Coronary artery (tissue), 2 donors: ENCODE measurements at regions not wholly inside any gene's neighbourhood (a gene's known extent, or its start where the extent isn't known, plus 50 kb on each side); places are given as distances from the start of the nearest gene placed in this dataset.
"Not testable (repeated sequence)": the region's sequence is repeated elsewhere in the genome, so short reads cannot be mapped to it uniquely, and the experiment has no call there.

ENCODE experiments used
- DNase-seq: peaks from one replicate; pipeline ENCODE4 v3.0.0-alpha.2; 2017; ENCODE audit warnings: low spot score
- H3K27ac ChIP-seq, 2 donors: fragments of 200-600 bp; sonication (generic); one replicate each; pipeline ENCODE4 v1.5.1; 2016 to 2019
- H3K4me3 ChIP-seq: fragments of 200-600 bp; sonication (generic); 2 replicates; pipeline ENCODE4 v1.5.1; 2016; ENCODE audit warnings: mild to moderate bottlenecking, moderate library complexity
- TF ChIP-seq, protein P1 (sequence below): fragments of 200-600 bp; sonication (generic); IDR thresholded peaks from one replicate; pipeline ENCODE4 v1.5.1; 2019; ENCODE audit warnings: antibody characterized with exemption

DNA sequence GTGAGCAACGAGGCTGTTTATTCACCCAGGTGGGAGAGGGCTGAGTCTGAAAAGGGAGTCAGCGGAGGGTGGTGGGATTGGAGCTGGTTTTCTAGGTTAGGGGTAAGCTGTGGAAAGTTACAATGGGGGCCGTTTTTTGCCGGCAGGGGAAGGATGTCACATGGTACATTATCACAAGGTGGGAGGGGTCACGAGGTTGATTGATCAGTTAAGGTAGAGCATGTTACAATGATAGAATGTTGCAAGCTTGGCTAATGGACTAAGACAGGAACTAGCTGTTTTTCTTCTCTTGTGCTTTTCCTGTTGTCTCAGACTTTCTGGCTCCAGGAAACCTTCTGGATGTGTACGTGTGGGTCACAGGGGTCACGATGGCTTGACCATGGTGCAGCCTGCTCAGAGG, 536.3 kb upstream of the HTR2C start:
- no peak overlapping the region for H3K4me3 ChIP-seq
- no peak for DNase-seq
- H3K27ac ChIP-seq: no peak overlapping the region
- TF ChIP-seq, protein P1, sequence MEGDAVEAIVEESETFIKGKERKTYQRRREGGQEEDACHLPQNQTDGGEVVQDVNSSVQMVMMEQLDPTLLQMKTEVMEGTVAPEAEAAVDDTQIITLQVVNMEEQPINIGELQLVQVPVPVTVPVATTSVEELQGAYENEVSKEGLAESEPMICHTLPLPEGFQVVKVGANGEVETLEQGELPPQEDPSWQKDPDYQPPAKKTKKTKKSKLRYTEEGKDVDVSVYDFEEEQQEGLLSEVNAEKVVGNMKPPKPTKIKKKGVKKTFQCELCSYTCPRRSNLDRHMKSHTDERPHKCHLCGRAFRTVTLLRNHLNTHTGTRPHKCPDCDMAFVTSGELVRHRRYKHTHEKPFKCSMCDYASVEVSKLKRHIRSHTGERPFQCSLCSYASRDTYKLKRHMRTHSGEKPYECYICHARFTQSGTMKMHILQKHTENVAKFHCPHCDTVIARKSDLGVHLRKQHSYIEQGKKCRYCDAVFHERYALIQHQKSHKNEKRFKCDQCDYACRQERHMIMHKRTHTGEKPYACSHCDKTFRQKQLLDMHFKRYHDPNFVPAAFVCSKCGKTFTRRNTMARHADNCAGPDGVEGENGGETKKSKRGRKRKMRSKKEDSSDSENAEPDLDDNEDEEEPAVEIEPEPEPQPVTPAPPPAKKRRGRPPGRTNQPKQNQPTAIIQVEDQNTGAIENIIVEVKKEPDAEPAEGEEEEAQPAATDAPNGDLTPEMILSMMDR: no peak

DNA sequence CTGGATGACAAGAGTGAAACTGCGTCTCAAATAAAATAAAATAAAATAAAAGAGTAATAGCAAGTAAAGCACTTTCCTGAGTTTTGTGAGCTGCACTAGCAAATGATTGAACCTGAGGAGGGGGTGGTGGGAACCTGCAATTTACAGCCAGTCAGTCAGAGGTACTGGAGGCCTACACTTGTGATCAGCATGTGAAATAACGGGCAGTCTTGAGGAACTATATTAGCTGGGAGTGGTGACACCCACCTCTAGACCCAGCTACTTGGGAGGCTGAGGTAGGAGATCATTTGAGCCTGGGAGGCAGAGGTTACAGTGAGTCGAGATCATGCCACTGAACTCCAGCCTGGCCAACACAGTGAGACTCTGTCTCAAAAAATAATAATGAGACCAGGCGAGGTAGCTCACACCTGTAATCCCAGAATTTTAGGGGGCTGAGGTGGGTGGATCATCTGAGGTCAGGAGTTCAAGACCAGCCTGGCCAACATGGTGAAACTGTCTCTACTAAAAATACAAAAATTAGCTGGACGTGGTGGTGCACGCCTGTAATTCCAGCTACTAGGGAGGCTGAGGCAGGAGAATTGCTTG, 537.1 kb upstream of the HTR2C start:
- TF ChIP-seq, protein P1: no peak
- no peak for DNase-seq
- Histone ChIP-seq H3K4me3 (no peak overlapping the region), H3K27ac (no peak overlapping the region)

DNA sequence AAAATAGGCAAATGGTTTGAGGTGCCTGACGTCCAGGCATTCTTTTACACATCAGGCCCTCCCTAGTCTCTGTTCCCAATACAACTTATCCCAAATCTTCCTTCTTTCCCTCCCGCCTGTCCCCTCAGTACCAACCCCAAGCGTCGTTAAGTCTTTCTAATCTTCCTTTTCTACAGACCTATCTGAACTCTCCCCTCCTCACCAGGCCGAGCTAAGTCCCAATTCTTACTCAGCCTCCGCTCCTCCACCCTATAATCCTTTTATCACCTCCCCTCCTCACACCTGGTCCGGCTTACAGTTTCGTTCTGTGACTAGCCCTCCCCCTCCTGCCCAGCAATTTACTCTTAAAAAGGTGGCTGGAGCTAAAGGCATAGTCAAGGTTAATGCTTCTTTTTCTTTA, 542.4 kb upstream of the HTR2C start:
- H3K27ac ChIP-seq, H3K4me3 ChIP-seq, DNase-seq: not testable (repeated sequence)

DNA sequence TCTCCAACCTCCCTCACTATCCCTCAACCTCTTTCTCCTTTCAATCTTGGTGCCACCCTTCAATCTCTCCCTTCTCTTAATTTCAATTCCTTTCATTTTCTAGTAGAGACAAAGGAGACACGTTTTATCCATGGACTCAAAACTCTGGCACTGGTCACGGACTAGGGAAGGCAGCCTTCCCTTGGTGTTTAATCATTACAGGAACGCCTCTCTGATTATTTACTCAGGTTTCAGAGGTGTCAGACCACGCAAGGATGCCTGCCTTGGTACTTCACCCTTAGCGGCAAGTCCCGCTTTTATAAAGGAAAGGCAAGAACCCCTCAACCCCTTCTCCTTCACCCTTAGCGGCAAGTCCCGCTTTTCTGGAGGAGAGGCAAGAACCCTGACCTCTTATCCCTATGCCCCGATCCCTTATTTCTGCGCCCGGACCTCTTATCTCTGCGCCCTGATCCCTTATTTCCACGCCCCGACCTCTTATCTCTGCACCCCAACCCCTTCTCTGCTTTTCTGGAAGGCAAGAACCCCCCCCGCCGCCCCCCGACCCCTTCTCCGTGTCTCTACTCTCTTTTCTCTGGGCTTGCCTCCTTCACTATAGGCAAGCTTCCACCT, 543.1 kb upstream of the HTR2C start:
- H3K27ac ChIP-seq, H3K4me3 ChIP-seq, DNase-seq: not testable (repeated sequence)

DNA sequence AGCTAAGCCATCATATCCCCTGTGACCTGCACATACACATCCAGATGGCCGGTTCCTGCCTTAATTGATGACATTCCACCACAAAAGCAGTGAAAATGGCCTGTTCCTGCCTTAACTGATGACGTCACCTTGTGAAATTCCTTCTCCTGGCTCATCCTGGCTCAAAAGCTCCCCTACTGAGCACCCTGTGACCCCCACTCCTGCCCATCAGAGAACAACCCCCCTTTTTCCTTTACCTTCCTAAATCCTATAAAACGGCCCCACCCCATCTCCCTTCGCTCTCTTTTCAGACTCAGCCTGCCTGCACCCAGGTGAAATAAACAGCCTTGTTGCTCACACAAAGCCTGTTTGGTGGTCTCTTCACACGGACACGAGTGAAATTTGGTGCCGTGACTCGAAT, 543.8 kb upstream of the HTR2C start:
- H3K4me3 ChIP-seq, H3K27ac ChIP-seq, DNase-seq: not testable (repeated sequence)

DNA sequence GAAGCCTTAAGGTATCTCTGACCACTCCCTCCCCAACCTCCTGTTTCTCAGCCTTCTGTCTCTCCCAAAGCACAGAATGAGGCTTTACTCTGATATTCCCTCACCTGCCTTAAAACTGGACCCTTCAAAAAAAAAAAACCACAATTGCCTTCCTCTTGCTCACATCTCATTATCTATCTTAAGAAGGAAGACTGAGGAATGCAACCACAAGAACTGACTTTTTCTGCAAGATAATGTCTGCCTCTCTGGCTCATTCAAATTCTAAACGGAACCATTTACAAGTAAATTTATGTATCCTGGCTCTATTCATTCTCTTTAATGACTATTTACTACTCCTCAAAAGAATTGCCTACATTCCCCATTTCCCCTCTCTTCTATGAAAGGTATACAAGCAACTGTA, 545.5 kb upstream of the HTR2C start:
- TF ChIP-seq, protein P1: no peak
- no peak for DNase-seq

DNA sequence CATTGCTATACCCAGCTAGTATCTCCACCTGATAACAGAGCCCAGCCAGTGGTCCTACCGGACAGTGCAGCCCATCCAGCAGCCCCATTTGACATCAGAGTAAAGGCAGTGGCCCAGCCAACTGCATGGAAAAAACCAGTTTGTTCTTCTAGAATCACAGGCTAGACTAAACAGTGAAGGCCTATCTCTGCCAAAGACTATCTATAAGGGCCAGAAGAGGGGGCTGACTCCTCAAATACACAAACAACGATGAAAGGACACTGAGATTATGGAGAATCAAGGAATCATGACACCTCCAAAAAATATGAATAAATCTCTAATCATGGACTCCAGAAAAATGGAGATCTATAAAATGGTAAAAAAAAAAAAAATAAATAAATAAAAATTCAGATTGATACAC, 546.4 kb upstream of the HTR2C start:
- TF ChIP-seq, protein P1: no peak
- no peak for DNase-seq
- H3K27ac ChIP-seq: no peak overlapping the region

More for the DNA sequence above, 545.5 kb upstream of the HTR2C start:
- no peak overlapping the region for H3K27ac ChIP-seq
- no peak overlapping the region for H3K4me3 ChIP-seq

DNA sequence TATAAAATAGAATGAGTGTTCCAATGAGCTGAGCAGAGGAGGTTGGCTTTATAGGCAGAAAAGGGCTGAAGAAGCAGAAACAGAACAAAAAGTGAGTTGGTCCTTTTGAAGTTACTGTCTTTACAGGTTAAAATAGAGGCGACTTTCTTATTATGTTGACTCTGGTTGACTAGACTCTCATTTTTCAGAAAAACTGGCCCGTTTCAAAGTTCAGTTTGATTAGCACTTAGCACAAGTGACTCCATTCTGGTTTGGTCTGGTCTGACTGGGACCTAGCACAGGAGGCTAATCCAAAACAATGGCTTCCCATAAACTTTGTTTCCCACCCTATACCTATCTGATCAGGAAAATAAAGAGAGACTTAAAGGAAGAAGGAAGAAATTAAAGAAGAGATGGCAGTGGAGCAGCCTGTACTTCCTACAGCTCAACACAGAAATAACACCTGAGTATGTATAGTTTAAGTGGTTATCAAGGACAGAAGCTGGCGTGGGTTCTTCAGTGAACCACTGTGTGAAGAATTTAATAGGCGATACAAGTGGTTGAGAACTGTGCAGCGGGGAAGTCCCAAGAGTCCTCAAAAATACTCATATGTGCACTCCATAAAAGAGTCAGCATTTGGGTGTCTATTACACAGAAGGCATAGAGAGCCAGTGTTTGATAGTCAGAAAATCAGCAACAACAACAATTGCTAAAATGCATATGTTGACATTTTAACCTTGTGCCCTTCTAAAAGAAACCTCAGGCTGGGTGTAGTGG, 554.8 kb upstream of the HTR2C start:
- Histone ChIP-seq H3K4me3 (no peak overlapping the region), H3K27ac (no peak overlapping the region)
- no peak for DNase-seq
- TF ChIP-seq, protein P1: no peak

More for the DNA sequence above, 546.4 kb upstream of the HTR2C start:
- no peak overlapping the region for H3K4me3 ChIP-seq
